ENCODE measurements at regions not wholly inside any gene's neighbourhood (a gene's known extent, or its start where the extent isn't known, plus 50 kb on each side); places are given as distances from the start of the nearest gene placed in this dataset.

DNA sequence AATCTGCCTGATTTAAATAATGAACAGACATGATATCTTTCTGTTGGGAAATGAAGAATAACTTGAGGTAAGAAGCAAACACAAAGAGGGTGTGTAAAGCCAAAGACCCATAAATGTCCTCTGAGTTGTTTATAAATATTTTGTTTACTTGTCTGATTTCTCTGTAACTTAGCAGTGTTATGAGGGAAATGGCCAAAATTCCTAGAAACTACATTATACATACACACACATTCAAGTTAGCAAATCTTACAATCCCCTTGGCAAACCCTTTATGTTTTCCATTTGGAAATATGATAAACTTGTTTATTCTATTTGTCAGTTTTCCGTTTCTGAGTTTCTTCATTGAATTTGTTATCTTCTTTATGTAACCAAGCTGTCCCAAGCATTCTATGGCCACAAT, 81.4 kb upstream of the TCF21 start:
- Histone ChIP-seq H3K36me3 (replicated peaks in 1 of 2; ENCODE audit: control insufficient read depth in 1 of 2, insufficient read depth in 2 of 2, low read length in 1 of 2) (no peaks in the 10 kb centered on the region), H3K4me1 (ENCODE audit: control insufficient read depth in 1 of 2, insufficient read depth in 2 of 2, low read depth in 1 of 2, low read length in 1 of 2) (no peaks in the 10 kb centered on the region), H3K9ac (no peak overlapping the region), H3F3A (replicated peaks; ENCODE audit: insufficient read depth) (no peaks in the 10 kb centered on the region), H3K9me3 (no peaks in the 10 kb centered on the region), H3K4me3 (ENCODE audit: low read depth in 2 of 2, low read length in 1 of 2) (no peak overlapping the region), H3K79me2 (ENCODE audit: insufficient read depth) (no peaks in the 10 kb centered on the region), H2AFZ (ENCODE audit: low read depth) (no peak overlapping the region), H3K9me2 (no peaks in the 10 kb centered on the region), H3K4me2 (no peak overlapping the region), H3K27ac (ENCODE audit: low read depth in 2 of 2, low read length in 1 of 2) (no peak overlapping the region), H4K20me1 (ENCODE audit: insufficient read depth) (no peaks in the 10 kb centered on the region), H3K27me3 (ENCODE audit: insufficient read depth) (no peaks in the 10 kb centered on the region)
- ChIA-PET CTCF (interaction anchor here (2.1 kb wide), 1 partner anchor 10 kb away, joined by 6 read pairs; no protein-coding TSS in a partner anchor), POLR2A (no interaction called here)
- TF ChIP-seq RCOR1 (IDR thresholded peaks at IDR 0.05; ENCODE audit: low read length): no peak
- no peak for TF ChIP-seq MEF2A (IDR thresholded peaks at IDR 0.05; ENCODE audit: borderline replicate concordance, low read depth)
- no peak for DNase-seq
- WGBS (ENCODE audit: low lambda C conversion rate): 6% methylated on average over 1 of the region's 1 CpG

DNA sequence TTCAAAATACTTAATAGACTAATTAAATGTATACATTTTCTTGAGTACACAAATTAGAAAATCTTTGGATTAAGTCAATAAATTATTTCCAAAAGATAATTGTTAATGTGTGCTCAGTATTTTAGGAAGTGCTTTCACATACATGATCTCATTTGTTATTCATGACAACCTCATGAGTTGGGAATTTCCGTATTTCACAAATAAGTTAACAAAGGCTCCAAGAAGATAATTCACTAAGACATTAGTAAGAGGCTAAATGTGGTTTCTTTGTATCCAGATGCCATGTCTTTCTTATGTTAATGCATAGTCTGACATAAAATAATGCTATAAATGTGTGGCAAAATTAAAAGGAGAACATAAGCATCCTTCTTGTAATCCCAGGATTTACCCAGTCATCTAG, 79.5 kb upstream of the TCF21 start:
- Histone ChIP-seq H3K4me2 (no peak overlapping the region), H3K9me3 (no peaks in the 10 kb centered on the region), H2AFZ (ENCODE audit: low read depth) (no peak overlapping the region), H3F3A (replicated peaks; ENCODE audit: insufficient read depth) (no peaks in the 10 kb centered on the region), H3K27ac (ENCODE audit: low read depth in 2 of 2, low read length in 1 of 2) (no peak overlapping the region), H3K27me3 (ENCODE audit: insufficient read depth) (no peaks in the 10 kb centered on the region), H3K36me3 (replicated peaks in 1 of 2; ENCODE audit: control insufficient read depth in 1 of 2, insufficient read depth in 2 of 2, low read length in 1 of 2) (no peaks in the 10 kb centered on the region), H3K4me1 (ENCODE audit: control insufficient read depth in 1 of 2, insufficient read depth in 2 of 2, low read depth in 1 of 2, low read length in 1 of 2) (no peaks in the 10 kb centered on the region), H3K9ac (no peak overlapping the region), H3K9me2 (no peaks in the 10 kb centered on the region), H4K20me1 (ENCODE audit: insufficient read depth) (no peaks in the 10 kb centered on the region), H3K4me3 (ENCODE audit: low read depth in 2 of 2, low read length in 1 of 2) (no peak overlapping the region), H3K79me2 (ENCODE audit: insufficient read depth) (no peaks in the 10 kb centered on the region)
- ChIA-PET POLR2A (no interaction called here), CTCF (interaction anchor here (2.1 kb wide), 1 partner anchor 8 kb away, joined by 6 read pairs; no protein-coding TSS in a partner anchor)
- WGBS (ENCODE audit: low lambda C conversion rate): 3% methylated on average over 1 of the region's 1 CpG
- no peak for DNase-seq
- TF ChIP-seq GATA2 (CRISPR knock-in tag; IDR thresholded peaks at IDR 0.05) (no peak), POLR2AphosphoS5 (IDR thresholded peaks at IDR 0.05; ENCODE audit: low read depth, low read length) (no peak), ELF1 (IDR thresholded peaks at IDR 0.05) (no peak), CHD2 (IDR thresholded peaks at IDR 0.05; ENCODE audit: low read length, partially characterized antibody) (no peak), YY1 (IDR thresholded peaks at IDR 0.05; ENCODE audit: low read depth) (no peak), TCF12 (IDR thresholded peaks at IDR 0.05) (no peak), RAD21 (IDR thresholded peaks at IDR 0.05; ENCODE audit: low read length) (no peak), EP300 (IDR thresholded peaks at IDR 0.05; ENCODE audit: borderline replicate concordance in 1 of 2, low read depth in 1 of 2, low read length in 1 of 2) (no peak)
- TF ChIP-seq, protein P1, sequence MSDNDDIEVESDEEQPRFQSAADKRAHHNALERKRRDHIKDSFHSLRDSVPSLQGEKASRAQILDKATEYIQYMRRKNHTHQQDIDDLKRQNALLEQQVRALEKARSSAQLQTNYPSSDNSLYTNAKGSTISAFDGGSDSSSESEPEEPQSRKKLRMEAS (IDR thresholded peaks at IDR 0.05; ENCODE audit: low read depth): no peak
- TF ChIP-seq, protein P2, sequence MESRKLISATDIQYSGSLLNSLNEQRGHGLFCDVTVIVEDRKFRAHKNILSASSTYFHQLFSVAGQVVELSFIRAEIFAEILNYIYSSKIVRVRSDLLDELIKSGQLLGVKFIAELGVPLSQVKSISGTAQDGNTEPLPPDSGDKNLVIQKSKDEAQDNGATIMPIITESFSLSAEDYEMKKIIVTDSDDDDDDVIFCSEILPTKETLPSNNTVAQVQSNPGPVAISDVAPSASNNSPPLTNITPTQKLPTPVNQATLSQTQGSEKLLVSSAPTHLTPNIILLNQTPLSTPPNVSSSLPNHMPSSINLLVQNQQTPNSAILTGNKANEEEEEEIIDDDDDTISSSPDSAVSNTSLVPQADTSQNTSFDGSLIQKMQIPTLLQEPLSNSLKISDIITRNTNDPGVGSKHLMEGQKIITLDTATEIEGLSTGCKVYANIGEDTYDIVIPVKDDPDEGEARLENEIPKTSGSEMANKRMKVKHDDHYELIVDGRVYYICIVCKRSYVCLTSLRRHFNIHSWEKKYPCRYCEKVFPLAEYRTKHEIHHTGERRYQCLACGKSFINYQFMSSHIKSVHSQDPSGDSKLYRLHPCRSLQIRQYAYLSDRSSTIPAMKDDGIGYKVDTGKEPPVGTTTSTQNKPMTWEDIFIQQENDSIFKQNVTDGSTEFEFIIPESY (IDR thresholded peaks at IDR 0.05; ENCODE audit: borderline replicate concordance, low read depth): no peak
- TF ChIP-seq, protein P3, sequence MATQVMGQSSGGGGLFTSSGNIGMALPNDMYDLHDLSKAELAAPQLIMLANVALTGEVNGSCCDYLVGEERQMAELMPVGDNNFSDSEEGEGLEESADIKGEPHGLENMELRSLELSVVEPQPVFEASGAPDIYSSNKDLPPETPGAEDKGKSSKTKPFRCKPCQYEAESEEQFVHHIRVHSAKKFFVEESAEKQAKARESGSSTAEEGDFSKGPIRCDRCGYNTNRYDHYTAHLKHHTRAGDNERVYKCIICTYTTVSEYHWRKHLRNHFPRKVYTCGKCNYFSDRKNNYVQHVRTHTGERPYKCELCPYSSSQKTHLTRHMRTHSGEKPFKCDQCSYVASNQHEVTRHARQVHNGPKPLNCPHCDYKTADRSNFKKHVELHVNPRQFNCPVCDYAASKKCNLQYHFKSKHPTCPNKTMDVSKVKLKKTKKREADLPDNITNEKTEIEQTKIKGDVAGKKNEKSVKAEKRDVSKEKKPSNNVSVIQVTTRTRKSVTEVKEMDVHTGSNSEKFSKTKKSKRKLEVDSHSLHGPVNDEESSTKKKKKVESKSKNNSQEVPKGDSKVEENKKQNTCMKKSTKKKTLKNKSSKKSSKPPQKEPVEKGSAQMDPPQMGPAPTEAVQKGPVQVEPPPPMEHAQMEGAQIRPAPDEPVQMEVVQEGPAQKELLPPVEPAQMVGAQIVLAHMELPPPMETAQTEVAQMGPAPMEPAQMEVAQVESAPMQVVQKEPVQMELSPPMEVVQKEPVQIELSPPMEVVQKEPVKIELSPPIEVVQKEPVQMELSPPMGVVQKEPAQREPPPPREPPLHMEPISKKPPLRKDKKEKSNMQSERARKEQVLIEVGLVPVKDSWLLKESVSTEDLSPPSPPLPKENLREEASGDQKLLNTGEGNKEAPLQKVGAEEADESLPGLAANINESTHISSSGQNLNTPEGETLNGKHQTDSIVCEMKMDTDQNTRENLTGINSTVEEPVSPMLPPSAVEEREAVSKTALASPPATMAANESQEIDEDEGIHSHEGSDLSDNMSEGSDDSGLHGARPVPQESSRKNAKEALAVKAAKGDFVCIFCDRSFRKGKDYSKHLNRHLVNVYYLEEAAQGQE (IDR thresholded peaks at IDR 0.05; ENCODE audit: low read depth, low read length): no peak
